ENCODE measurements at regions not wholly inside any gene's neighbourhood (a gene's known extent, or its start where the extent isn't known, plus 50 kb on each side); places are given as distances from the start of the nearest gene placed in this dataset.

- TF ChIP-seq POLR2A (IDR thresholded peaks at IDR 0.05) (no peak), CTCF (IDR thresholded peaks at IDR 0.05) (no peak)
Observed at GRCh38 chr18:44466997-44467396, 213.7 kb upstream of the SETBP1 start.

All from Peyer's patch (tissue), 4 donors.